HG03469 (cell line): ENCODE measurements at regions not wholly inside any gene's neighbourhood (a gene's known extent, or its start where the extent isn't known, plus 50 kb on each side); places are given as distances from the start of the nearest gene placed in this dataset.

Source experiments
- ATAC-seq: cut with Tn5 transposase; IDR thresholded peaks from one replicate; pipeline ENCODE4 v1.9.1; 2021; ENCODE audit warnings: mild to moderate bottlenecking, moderate library complexity, moderate number of reproducible peaks; ENCODE audit not compliant: unreplicated experiment

GRCh38 chr9:16025627-16026026, 472.8 kb downstream of the CCDC171 start:
- ATAC-seq: no peak

- no peak for ATAC-seq
Observed at GRCh38 chr9:16026886-16027285, 474.0 kb downstream of the CCDC171 start.

GRCh38 chr9:16028548-16028947, 475.7 kb downstream of the CCDC171 start:
- no peak for ATAC-seq

- no peak for ATAC-seq
Observed at GRCh38 chr9:16029046-16029615, 476.3 kb downstream of the CCDC171 start.

- ATAC-seq: no peak
Observed at GRCh38 chr9:16029796-16030363, 477.0 kb downstream of the CCDC171 start.

- ATAC-seq: peak; percentile 88
Observed at GRCh38 chr9:16030528-16031185, 477.8 kb downstream of the CCDC171 start.

- no peak for ATAC-seq
Observed at GRCh38 chr9:16031486-16031885, 478.6 kb downstream of the CCDC171 start.

GRCh38 chr9:16031971-16032370, 479.1 kb downstream of the CCDC171 start:
- ATAC-seq: no peak

- ATAC-seq: no peak
Observed at GRCh38 chr9:16032799-16033198, 480.0 kb downstream of the CCDC171 start.

GRCh38 chr9:16033253-16033652, 480.4 kb downstream of the CCDC171 start:
- no peak for ATAC-seq

- no peak for ATAC-seq
Observed at GRCh38 chr9:16033921-16034691, 481.3 kb downstream of the CCDC171 start.

- no peak for ATAC-seq
Observed at GRCh38 chr9:16039218-16039987, 486.6 kb downstream of the CCDC171 start.

- ATAC-seq: no peak
Observed at GRCh38 chr9:16039988-16040761, 487.3 kb downstream of the CCDC171 start.

GRCh38 chr9:16043756-16044578, 491.1 kb downstream of the CCDC171 start:
- ATAC-seq: no peak

- no peak for ATAC-seq
Observed at GRCh38 chr9:16044579-16044881, 491.7 kb downstream of the CCDC171 start.

GRCh38 chr9:16045651-16046280, 492.9 kb downstream of the CCDC171 start:
- no peak for ATAC-seq

- ATAC-seq: no peak
Observed at GRCh38 chr9:16046713-16047112, 493.9 kb downstream of the CCDC171 start.

GRCh38 chr9:16048129-16048528, 495.3 kb downstream of the CCDC171 start:
- no peak for ATAC-seq

GRCh38 chr9:16052146-16052545, 499.3 kb downstream of the CCDC171 start:
- ATAC-seq: no peak
